ENCODE measurements at regions not wholly inside any gene's neighbourhood (a gene's known extent, or its start where the extent isn't known, plus 50 kb on each side); places are given as distances from the start of the nearest gene placed in this dataset.
A peak's percentile ranks its signal among the peaks of the same experiment; 100 is the strongest.

- Histone ChIP-seq H3K9me3 (no peaks in the 10 kb centered on the region), H3K36me3 (no peaks in the 10 kb centered on the region), H3K4me3 (no peak overlapping the region), H3K27me3 (no peaks in the 10 kb centered on the region), H3K27ac (peak overlapping the region in 2 of 4 donors; percentile 30 to 32), H3K4me1 (peaks cover 0 to 23% (median 12%) of the 10 kb centered on the region in 3 donors)
- TF ChIP-seq POLR2AphosphoS5 (IDR thresholded peaks at IDR 0.05) (peak; percentile 73), CTCF (IDR thresholded peaks at IDR 0.05) (no peak), EP300 (IDR thresholded peaks at IDR 0.05) (no peak), POLR2A (IDR thresholded peaks at IDR 0.05) (no peak)
- peak; percentile 13 for ATAC-seq
These were observed 238.5 kb upstream of the FBXL7 start for GRCh38 chr5:15261269-15261995.

DNA sequence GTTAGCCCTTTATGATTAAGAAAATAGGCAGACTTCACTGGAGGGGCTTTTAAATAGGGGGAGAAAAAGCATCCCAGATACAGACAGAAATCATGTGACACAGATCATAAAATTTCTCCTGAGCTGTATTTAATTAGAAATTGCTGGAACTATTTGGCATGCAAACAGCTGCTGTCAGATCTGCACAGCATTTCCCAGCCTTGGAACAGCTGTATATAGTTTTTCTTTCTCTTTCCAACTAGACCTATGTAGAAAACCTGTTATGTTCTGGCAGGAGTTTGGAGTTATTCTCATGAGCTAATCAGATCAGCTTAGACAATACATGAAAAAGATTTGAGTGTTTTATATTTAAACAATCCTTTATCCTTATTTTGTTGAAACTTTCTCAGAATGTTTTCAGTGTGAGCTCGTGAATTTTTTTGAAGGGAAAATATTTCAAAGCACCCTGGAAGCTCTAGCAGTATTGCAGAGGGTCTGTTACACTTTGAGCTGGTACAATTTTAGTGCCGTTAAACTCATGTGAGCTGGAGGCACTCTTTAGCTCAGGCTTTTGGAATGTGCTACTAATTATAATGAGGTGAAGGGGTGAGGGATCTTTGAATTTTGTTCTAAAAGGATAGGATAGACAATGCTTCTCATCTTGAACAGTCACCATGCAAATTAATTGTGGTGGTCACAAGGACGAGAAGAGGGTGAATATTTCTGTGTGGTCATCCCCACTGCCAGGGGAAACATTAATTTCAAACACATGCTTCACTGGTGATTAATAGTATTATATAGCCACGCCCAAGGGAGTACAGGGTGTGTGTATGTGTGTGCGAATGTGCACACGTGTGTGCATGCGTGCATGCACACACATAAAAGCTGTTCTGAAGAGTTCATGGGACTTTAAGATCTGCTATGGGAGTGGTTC, 239.4 kb upstream of the FBXL7 start:
- Histone ChIP-seq H3K27ac (peak overlapping the region in 2 of 4 donors; percentile 12 to 32), H3K9me3 (no peaks in the 10 kb centered on the region), H3K4me1 (peaks cover 0 to 23% (median 12%) of the 10 kb centered on the region in 3 donors), H3K27me3 (no peaks in the 10 kb centered on the region), H3K36me3 (no peaks in the 10 kb centered on the region), H3K4me3 (no peak overlapping the region)
- 47 to 50% methylated on average over 7 of the region's 7 CpGs for WGBS, 2 donors (ENCODE audit: low coverage in 1 of 2)
- TF ChIP-seq EP300 (IDR thresholded peaks at IDR 0.05) (no peak), POLR2A (IDR thresholded peaks at IDR 0.05) (no peak), POLR2AphosphoS5 (IDR thresholded peaks at IDR 0.05) (no peak), CTCF (IDR thresholded peaks at IDR 0.05) (no peak)
- ATAC-seq = no peak

GRCh38 chr5:15256485-15256884, 243.5 kb upstream of the FBXL7 start:
- WGBS, 2 donors (ENCODE audit: low coverage in 1 of 2) = 51 to 65% methylated on average over 4 of the region's 4 CpGs
- Histone ChIP-seq H3K4me3 (no peak overlapping the region), H3K4me1 (peaks cover 0 to 15% (median 9%) of the 10 kb centered on the region in 3 donors), H3K27me3 (no peaks in the 10 kb centered on the region), H3K9me3 (no peaks in the 10 kb centered on the region), H3K27ac (no peak overlapping the region), H3K36me3 (no peaks in the 10 kb centered on the region)
- no peak for ATAC-seq
- TF ChIP-seq POLR2AphosphoS5 (IDR thresholded peaks at IDR 0.05) (no peak), CTCF (IDR thresholded peaks at IDR 0.05) (no peak), EP300 (IDR thresholded peaks at IDR 0.05) (no peak), POLR2A (IDR thresholded peaks at IDR 0.05) (no peak)

DNA sequence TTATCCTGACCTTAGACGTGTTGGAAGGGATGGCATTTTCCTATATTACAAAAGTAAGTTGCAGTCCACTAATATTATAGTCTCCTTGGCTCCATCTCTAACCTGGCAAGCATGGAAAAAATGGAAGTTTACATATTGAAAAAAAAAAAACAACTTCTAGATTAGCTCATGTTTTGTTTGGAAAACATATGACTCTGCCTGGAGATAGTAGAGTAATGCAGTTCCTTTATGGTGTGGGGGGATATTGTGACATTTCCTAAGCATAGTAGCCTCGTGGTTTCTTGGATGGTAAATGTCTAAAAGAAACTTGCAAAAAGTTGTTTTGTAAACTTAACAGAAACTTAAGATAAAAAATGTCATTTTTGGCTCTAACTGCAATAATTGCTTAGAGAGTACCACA, 244.4 kb upstream of the FBXL7 start:
- no peak for ATAC-seq
- Histone ChIP-seq H3K4me1 (peaks cover 0 to 6% (median 0%) of the 10 kb centered on the region in 3 donors), H3K4me3 (no peak overlapping the region), H3K27me3 (no peaks in the 10 kb centered on the region), H3K36me3 (no peaks in the 10 kb centered on the region), H3K27ac (no peak overlapping the region), H3K9me3 (no peaks in the 10 kb centered on the region)
- TF ChIP-seq EP300 (IDR thresholded peaks at IDR 0.05) (no peak), CTCF (IDR thresholded peaks at IDR 0.05) (no peak), POLR2A (IDR thresholded peaks at IDR 0.05) (no peak), POLR2AphosphoS5 (IDR thresholded peaks at IDR 0.05) (no peak)
- 11 to 77% methylated on average over 1 to 2 of the region's 2 CpGs for WGBS, 2 donors (ENCODE audit: low coverage in 1 of 2)
